OCI-LY3 (cell line): ENCODE measurements at regions not wholly inside any gene's neighbourhood (a gene's known extent, or its start where the extent isn't known, plus 50 kb on each side); places are given as distances from the start of the nearest gene placed in this dataset.

Experiments used
- H2AFZ ChIP-seq: fragments of 200-600, 300-600 bp; shearing (Covaris generic); 2 replicates; pipeline ENCODE4 v1.6.0; 2014; ENCODE audit warnings: antibody characterized with exemption, low read depth, low read length
- H3K27ac ChIP-seq: fragments of 200-600, 300-600 bp; sonication (generic); 2 replicates; pipeline ENCODE4 v1.5.1; 2014; ENCODE audit warnings: mild to moderate bottlenecking, low read length, moderate library complexity, mixed read lengths
- H3K27me3 ChIP-seq: fragments of 200-600, 300-600 bp; sonication (generic); 2 replicates; pipeline ENCODE4 v1.6.1; 2014; ENCODE audit warnings: low read depth, low read length, mixed read lengths
- H3K36me3 ChIP-seq: fragments of 200-600, 300-600 bp; sonication (generic); replicated peaks from 2 replicates; pipeline ENCODE3; 2014; ENCODE audit warnings: low read depth, low read length, mixed read lengths
- H3K4me1 ChIP-seq: fragments of 300-600, 200-600 bp; sonication (generic); 2 replicates; pipeline ENCODE4 v1.6.1; 2014; ENCODE audit warnings: low read length, mixed read lengths
- H3K4me2 ChIP-seq: fragments of 200-600, 300-600 bp; sonication (generic); 2 replicates; pipeline ENCODE4 v1.6.1; 2014; ENCODE audit warnings: low read length, mixed read lengths
- H3K4me3 ChIP-seq: fragments of 300-600, 200-600 bp; sonication (generic); 2 replicates; pipeline ENCODE4 v1.5.1; 2014; ENCODE audit warnings: antibody characterized with exemption, mild to moderate bottlenecking, low read length, moderate library complexity
- H3K79me2 ChIP-seq: fragments of 300-600, 200-600 bp; shearing (Covaris generic); 2 replicates; pipeline ENCODE4 v1.6.1; 2014; ENCODE audit warnings: mild to moderate bottlenecking, low read length, mixed read lengths
- H3K9ac ChIP-seq: fragments of 300-600, 200-600 bp; shearing (Covaris generic); 2 replicates; pipeline ENCODE4 v1.6.0; 2014; ENCODE audit warnings: mild to moderate bottlenecking, low read length, moderate library complexity
- H3K9me3 ChIP-seq: fragments of 200-600, 300-600 bp; shearing (Covaris generic); 2 replicates; pipeline ENCODE4 v1.6.1; 2014; ENCODE audit warnings: low read length, mixed read lengths; ENCODE audit not compliant: insufficient read depth
- H4K20me1 ChIP-seq: fragments of 200-600, 300-600 bp; sonication (generic); 2 replicates; pipeline ENCODE4 v1.6.1; 2016; ENCODE audit warnings: low read length, mixed read lengths; ENCODE audit not compliant: insufficient read depth
- EZH2phosphoT487 ChIP-seq: fragments of 200-600 bp; shearing (Covaris generic); IDR thresholded peaks from 2 replicates; pipeline ENCODE4 v1.6.1; 2018; ENCODE audit warnings: antibody characterized with exemption, mixed run types, low read depth
- TF ChIP-seq, protein P1 (sequence below): fragments of 200-600, 300-600 bp; sonication (generic); IDR thresholded peaks from 2 replicates; pipeline ENCODE4 v1.5.1; 2014; ENCODE audit warnings: antibody characterized with exemption, low read length, low read depth

DNA sequence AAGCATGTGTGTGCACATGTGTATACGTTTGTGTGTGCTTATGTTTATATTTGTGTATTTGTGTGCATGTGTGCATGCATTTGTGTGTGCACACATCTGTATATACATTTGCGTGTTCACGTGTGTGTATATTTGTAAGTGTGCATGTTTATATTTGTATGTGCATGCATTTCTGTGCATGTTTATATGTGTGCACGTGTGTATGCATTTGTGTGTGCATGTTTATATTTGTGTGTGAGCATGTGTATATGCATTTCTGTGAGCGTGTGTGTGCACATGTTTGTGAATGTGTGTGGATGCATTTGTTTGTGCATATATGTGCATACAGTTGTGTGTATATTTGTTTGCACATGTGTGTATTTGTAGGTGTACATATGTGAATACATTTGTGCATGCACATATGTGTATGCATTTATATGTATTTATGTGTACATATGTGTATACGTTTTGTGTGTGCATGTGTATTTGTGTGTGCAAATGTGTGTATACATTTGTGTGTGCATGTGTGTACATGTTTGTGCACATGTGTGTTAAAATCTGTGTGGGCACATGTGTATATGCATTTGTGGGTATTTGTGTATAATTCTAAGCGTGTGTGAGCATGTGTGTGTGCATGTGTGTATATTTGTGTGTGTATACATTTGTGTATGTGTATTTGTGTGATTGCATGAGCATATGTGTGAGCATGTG lies 140.4 kb upstream of the AFDN start:
- no peak overlapping the region for H3K27ac ChIP-seq
- no peak for TF ChIP-seq EZH2phosphoT487
- TF ChIP-seq, protein P1, sequence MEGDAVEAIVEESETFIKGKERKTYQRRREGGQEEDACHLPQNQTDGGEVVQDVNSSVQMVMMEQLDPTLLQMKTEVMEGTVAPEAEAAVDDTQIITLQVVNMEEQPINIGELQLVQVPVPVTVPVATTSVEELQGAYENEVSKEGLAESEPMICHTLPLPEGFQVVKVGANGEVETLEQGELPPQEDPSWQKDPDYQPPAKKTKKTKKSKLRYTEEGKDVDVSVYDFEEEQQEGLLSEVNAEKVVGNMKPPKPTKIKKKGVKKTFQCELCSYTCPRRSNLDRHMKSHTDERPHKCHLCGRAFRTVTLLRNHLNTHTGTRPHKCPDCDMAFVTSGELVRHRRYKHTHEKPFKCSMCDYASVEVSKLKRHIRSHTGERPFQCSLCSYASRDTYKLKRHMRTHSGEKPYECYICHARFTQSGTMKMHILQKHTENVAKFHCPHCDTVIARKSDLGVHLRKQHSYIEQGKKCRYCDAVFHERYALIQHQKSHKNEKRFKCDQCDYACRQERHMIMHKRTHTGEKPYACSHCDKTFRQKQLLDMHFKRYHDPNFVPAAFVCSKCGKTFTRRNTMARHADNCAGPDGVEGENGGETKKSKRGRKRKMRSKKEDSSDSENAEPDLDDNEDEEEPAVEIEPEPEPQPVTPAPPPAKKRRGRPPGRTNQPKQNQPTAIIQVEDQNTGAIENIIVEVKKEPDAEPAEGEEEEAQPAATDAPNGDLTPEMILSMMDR, result no peak
- H3K4me3 ChIP-seq, result no peak overlapping the region
- H3K36me3 ChIP-seq, result no peaks in the 10 kb centered on the region
- H3K9ac ChIP-seq, result no peak overlapping the region
- peaks cover 12% of the 10 kb centered on the region; the same call in 1 of the 2 replicates for H3K27me3 ChIP-seq
- no peak overlapping the region for H3K4me2 ChIP-seq
- H3K79me2 ChIP-seq, result no peaks in the 10 kb centered on the region
- H3K4me1 ChIP-seq, result no peaks in the 10 kb centered on the region
- no peaks in the 10 kb centered on the region for H3K9me3 ChIP-seq
- no peaks in the 10 kb centered on the region for H4K20me1 ChIP-seq
- no peak overlapping the region for H2AFZ ChIP-seq

DNA sequence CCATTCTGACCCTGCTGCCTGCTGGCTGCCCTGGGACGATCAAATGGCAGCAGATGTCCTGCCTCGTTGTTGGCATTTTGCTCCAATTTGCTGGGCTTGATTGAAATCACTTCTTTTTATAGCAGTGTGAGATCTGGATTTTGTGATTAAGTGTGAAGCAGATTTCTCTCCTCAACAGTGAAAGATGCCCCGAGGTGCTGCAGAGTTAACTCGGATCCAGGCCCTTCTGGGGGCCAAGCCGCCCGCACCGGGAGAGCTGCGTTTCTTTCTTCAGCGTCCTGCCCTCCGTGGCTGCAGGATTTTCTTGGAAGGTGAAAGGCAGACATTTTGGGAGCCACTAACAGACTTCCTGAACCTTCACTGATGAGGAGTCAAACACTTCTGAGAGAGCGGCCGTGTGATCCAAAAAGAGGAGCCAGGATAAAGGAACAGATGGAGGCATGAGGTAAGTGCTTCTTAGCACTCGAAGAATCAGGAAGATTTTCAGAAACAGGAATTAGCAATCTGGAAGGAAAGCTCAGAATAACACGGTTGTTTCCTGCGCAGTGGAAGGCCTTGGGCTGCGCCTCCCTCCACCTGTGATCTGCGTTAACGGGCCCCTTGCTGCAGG lies 139.5 kb upstream of the AFDN start:
- no peaks in the 10 kb centered on the region for H3K79me2 ChIP-seq

DNA sequence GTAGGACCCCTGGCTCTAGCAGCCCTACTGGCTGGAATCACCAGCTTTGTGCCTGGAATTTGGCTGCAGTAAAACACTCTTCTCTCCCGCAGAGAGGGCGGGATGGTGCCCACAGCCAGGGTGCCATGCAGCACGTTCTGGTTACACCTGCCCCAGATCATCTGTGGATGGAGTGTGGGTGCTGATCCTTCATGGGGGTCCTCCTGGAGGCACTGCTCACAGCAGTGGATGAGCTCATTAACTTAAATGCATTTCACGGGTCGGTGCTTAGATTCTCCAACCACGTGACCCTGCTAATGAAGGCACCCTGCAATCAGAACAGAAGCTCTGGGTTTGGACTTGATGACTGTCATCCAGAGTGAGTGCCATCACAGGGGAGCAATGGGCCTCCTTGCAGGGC lies 138.6 kb upstream of the AFDN start:
- Histone ChIP-seq H4K20me1 (no peaks in the 10 kb centered on the region), H3K9ac (no peak overlapping the region), H3K36me3 (no peaks in the 10 kb centered on the region), H2AFZ (no peak overlapping the region), H3K4me2 (no peak overlapping the region), H3K9me3 (no peaks in the 10 kb centered on the region), H3K79me2 (no peaks in the 10 kb centered on the region), H3K27ac (no peak overlapping the region), H3K27me3 (0 out of 2 replicates have a peak, but pooled peaks cover 7% of the 10 kb centered on the region), H3K4me3 (no peak overlapping the region), H3K4me1 (0 out of 2 replicates have a peak, but pooled peaks cover 2% of the 10 kb centered on the region)
- TF ChIP-seq, protein P1, result no peak
- no peak for TF ChIP-seq EZH2phosphoT487

More for the DNA sequence above, 139.5 kb upstream of the AFDN start:
- H3K36me3 ChIP-seq, result no peaks in the 10 kb centered on the region
- no peaks in the 10 kb centered on the region for H4K20me1 ChIP-seq
- peaks cover 7% of the 10 kb centered on the region; the same call in 1 of the 2 replicates for H3K27me3 ChIP-seq
- no peaks in the 10 kb centered on the region for H3K9me3 ChIP-seq
- TF ChIP-seq, protein P1, result no peak
- no peak for TF ChIP-seq EZH2phosphoT487
- H3K4me1 ChIP-seq, result 0 out of 2 replicates have a peak, but pooled peaks cover under 1% of the 10 kb centered on the region
- no peak overlapping the region for H2AFZ ChIP-seq
- no peak overlapping the region for H3K4me2 ChIP-seq
- no peak overlapping the region for H3K27ac ChIP-seq
- H3K4me3 ChIP-seq, result no peak overlapping the region
- no peak overlapping the region for H3K9ac ChIP-seq

DNA sequence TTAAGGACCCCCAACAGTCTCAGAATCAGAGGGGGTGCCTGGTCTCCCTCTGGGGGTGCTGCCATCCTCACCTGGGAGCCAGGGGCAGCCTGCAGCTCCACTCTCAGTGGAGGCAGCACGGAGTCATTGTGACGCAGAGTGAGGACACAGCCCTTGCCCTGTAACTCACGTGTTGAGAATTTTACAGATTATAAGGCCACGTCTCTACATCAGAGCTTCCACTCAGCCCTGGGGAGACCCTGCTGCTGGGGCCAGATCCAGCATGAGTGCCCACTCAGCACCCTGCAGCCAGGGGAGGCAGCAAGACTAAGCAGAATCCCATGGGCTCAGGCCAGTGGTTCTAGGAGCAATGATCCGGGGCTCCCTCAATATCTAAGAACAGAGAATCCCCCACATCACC lies 137.4 kb upstream of the AFDN start:
- Histone ChIP-seq H3K79me2 (no peaks in the 10 kb centered on the region), H3K4me1 (0 out of 2 replicates have a peak, but pooled peaks cover 2% of the 10 kb centered on the region), H3K27me3 (0 out of 2 replicates have a peak, but pooled peaks cover 7% of the 10 kb centered on the region), H3K36me3 (no peaks in the 10 kb centered on the region), H4K20me1 (no peaks in the 10 kb centered on the region), H2AFZ (no peak overlapping the region), H3K9ac (no peak overlapping the region), H3K9me3 (no peaks in the 10 kb centered on the region), H3K27ac (no peak overlapping the region), H3K4me3 (no peak overlapping the region), H3K4me2 (no peak overlapping the region)
- TF ChIP-seq, protein P1, result no peak
- TF ChIP-seq EZH2phosphoT487, result no peak
